OCI-LY1 (cell line): ENCODE measurements at regions not wholly inside any gene's neighbourhood (a gene's known extent, or its start where the extent isn't known, plus 50 kb on each side); places are given as distances from the start of the nearest gene placed in this dataset.

Source experiments
- EZH2 ChIP-seq: fragments of 200-600 bp; sonication (generic), shearing (Covaris generic); IDR thresholded peaks from 2 replicates; pipeline ENCODE4 v1.8.0; 2017; ENCODE audit warnings: borderline replicate concordance, mixed run types, mild to moderate bottlenecking, antibody characterized with exemption, low read length, moderate library complexity, mixed read lengths
- TF ChIP-seq, protein P1 (sequence below): fragments of 200-600 bp; sonication (generic), shearing (Covaris generic); IDR thresholded peaks from 2 replicates; pipeline ENCODE4 v1.5.1; 2017; ENCODE audit warnings: mild to moderate bottlenecking, antibody characterized with exemption, low read length, moderate library complexity, mixed read lengths

DNA sequence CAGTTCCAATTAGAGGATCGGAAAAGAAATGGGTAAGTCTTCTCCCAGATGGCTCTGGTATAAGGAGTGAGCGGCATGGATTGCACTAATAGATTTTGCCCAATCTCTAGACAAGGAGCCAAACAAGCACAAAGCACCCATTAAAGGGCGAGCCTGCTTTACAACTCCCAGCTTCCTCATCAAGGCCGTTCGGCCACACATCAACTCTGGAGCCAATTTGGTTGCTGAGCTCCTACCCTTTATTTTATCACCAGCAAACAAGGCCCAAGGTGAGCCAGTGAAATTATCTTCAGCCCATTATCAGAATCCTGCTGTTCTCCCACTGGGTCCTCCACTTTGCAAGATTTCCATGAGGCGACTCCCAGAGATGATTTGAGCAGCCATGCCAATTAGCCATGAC lies 292.2 kb upstream of the NPVF start:
- TF ChIP-seq, protein P1, sequence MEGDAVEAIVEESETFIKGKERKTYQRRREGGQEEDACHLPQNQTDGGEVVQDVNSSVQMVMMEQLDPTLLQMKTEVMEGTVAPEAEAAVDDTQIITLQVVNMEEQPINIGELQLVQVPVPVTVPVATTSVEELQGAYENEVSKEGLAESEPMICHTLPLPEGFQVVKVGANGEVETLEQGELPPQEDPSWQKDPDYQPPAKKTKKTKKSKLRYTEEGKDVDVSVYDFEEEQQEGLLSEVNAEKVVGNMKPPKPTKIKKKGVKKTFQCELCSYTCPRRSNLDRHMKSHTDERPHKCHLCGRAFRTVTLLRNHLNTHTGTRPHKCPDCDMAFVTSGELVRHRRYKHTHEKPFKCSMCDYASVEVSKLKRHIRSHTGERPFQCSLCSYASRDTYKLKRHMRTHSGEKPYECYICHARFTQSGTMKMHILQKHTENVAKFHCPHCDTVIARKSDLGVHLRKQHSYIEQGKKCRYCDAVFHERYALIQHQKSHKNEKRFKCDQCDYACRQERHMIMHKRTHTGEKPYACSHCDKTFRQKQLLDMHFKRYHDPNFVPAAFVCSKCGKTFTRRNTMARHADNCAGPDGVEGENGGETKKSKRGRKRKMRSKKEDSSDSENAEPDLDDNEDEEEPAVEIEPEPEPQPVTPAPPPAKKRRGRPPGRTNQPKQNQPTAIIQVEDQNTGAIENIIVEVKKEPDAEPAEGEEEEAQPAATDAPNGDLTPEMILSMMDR = no peak
- no peak for TF ChIP-seq EZH2
